Gastroesophageal sphincter (tissue), 3 donors: ENCODE measurements at regions not wholly inside any gene's neighbourhood (a gene's known extent, or its start where the extent isn't known, plus 50 kb on each side); places are given as distances from the start of the nearest gene placed in this dataset.

ENCODE experiments used
- CTCF ChIP-seq, 4 experiments: fragments of 200-600 bp in 2 of 4; fragments of 450-650 bp in 2 of 4; sonication (generic) in 1 of 4; IDR thresholded peaks; one replicate each; pipeline ENCODE4 v1.5.1; 2017 to 2019; ENCODE audit warnings: antibody characterized with exemption in 4 of 4, mild to moderate bottlenecking in 2 of 4, moderate library complexity in 2 of 4
- POLR2A ChIP-seq, 2 donors: fragments of 450-650 bp; IDR thresholded peaks; one replicate each; pipeline ENCODE4 v1.6.1; 2017; ENCODE audit warnings: antibody characterized with exemption in 2 of 2, mild to moderate bottlenecking in 2 of 2, moderate library complexity in 1 of 2

- TF ChIP-seq CTCF (IDR thresholded peaks at IDR 0.05) (no peak), POLR2A (IDR thresholded peaks at IDR 0.05) (no peak)
These were observed 758.0 kb upstream of the B3GALT2 start for GRCh38 chr1:193944454-193944853.
